ENCODE measurements at regions not wholly inside any gene's neighbourhood (a gene's known extent, or its start where the extent isn't known, plus 50 kb on each side); places are given as distances from the start of the nearest gene placed in this dataset.

DNA sequence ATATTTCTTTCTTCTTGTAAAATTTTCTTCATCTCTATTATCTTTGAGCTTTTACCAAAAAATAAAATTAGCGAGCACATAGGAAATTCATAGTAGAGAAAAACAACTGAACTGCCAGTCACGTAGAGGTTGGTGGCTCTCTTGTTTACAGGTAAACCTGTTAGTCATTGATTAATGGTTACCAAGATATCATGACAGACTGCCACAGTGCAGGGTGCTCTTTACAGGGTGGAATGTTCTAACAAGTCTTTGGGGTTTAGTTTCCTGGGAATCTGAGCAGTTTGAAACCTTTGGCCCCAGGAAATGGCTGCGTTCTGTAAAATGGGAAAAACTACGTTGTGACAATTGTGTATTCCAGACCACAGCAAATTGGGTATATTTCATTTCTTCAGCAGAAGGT is 407.3 kb upstream of the ADARB2 start:
- H2BK15ac ChIP-seq (ENCODE audit: low read depth, low read length), result no peak overlapping the region
- no peaks in the 10 kb centered on the region for H4K20me1 ChIP-seq (ENCODE audit: control insufficient read depth, insufficient read depth, insufficient read length)
- H4K8ac ChIP-seq (replicated peaks; ENCODE audit: insufficient read length, low read depth, low read length), result no peak overlapping the region
- no peak overlapping the region for H3K27ac Mint-ChIP-seq
- H4K5ac ChIP-seq (ENCODE audit: insufficient read length, low read depth, low read length), result no peak overlapping the region
- no peaks in the 10 kb centered on the region for H3K9me3 ChIP-seq (ENCODE audit: control insufficient read depth, low read depth, low read length)
- H2AFZ ChIP-seq (ENCODE audit: low read length), result no peak overlapping the region
- H3K36me3 Mint-ChIP-seq (ENCODE audit: insufficient read depth in 1 of 3, low read depth in 3 of 3), result peaks cover 0 to 2% (median 0%) of the 10 kb centered on the region in 3 experiments; a peak in 1 of 7 replicates
- H2BK20ac ChIP-seq (ENCODE audit: low read depth, low read length, poor library complexity, severe bottlenecking), result no peak overlapping the region
- H2AK5ac ChIP-seq (ENCODE audit: insufficient read length, low read length), result no peak overlapping the region
- H3K4me1 ChIP-seq (ENCODE audit: insufficient read depth, low read length), result no peaks in the 10 kb centered on the region; the same call in 1 of the 2 replicates
- H3K27ac ChIP-seq (ENCODE audit: insufficient read length, low read depth, low read length), result no peak overlapping the region
- WGBS (ENCODE audit: extremely low coverage, insufficient read length, low lambda C conversion rate), result no CpG with 5 or more reads among the region's 4 CpGs
- no peaks in the 10 kb centered on the region for H3K27me3 ChIP-seq (ENCODE audit: insufficient read depth, low read length)
- no peak overlapping the region for H3K9ac ChIP-seq (ENCODE audit: extremely low read depth, insufficient read length, low read length)
- no peaks in the 10 kb centered on the region for H3K79me2 ChIP-seq (ENCODE audit: insufficient read depth, low read length)
- TF ChIP-seq, protein P1, sequence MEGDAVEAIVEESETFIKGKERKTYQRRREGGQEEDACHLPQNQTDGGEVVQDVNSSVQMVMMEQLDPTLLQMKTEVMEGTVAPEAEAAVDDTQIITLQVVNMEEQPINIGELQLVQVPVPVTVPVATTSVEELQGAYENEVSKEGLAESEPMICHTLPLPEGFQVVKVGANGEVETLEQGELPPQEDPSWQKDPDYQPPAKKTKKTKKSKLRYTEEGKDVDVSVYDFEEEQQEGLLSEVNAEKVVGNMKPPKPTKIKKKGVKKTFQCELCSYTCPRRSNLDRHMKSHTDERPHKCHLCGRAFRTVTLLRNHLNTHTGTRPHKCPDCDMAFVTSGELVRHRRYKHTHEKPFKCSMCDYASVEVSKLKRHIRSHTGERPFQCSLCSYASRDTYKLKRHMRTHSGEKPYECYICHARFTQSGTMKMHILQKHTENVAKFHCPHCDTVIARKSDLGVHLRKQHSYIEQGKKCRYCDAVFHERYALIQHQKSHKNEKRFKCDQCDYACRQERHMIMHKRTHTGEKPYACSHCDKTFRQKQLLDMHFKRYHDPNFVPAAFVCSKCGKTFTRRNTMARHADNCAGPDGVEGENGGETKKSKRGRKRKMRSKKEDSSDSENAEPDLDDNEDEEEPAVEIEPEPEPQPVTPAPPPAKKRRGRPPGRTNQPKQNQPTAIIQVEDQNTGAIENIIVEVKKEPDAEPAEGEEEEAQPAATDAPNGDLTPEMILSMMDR (conservative IDR thresholded peaks at IDR 0.05), result no peak
- peaks cover 12 to 13% of the 10 kb centered on the region in 2 experiments for H3K4me1 Mint-ChIP-seq
- H3K4me3 Mint-ChIP-seq, result no peak overlapping the region
- no peak overlapping the region for H4K91ac ChIP-seq (ENCODE audit: insufficient read length, low read depth, low read length)
- DNase-seq, result no peak
- no peak overlapping the region for H2BK120ac ChIP-seq (ENCODE audit: low read depth, low read length, poor library complexity, severe bottlenecking)
- H3K4ac ChIP-seq (ENCODE audit: low read depth, low read length), result no peak overlapping the region
- no peak overlapping the region for H3K56ac ChIP-seq (ENCODE audit: insufficient read length, low read depth, low read length)
- no peaks in the 10 kb centered on the region for H3K23me2 ChIP-seq (ENCODE audit: insufficient read length, low read depth, low read length, poor library complexity, severe bottlenecking)
- H3K27me3 Mint-ChIP-seq (ENCODE audit: low read depth), result no peaks in the 10 kb centered on the region
- no peaks in the 10 kb centered on the region for H3K79me1 ChIP-seq (ENCODE audit: insufficient read depth, low read depth, low read length, poor library complexity, severe bottlenecking)
- no peak overlapping the region for H3K14ac ChIP-seq (ENCODE audit: insufficient read depth, low read length)
- peaks cover 2 to 10% of the 10 kb centered on the region in 2 experiments; a peak in 3 of 5 replicates for H3K9me3 Mint-ChIP-seq
- H3K23ac ChIP-seq (ENCODE audit: insufficient read length, low read depth, low read length), result no peak overlapping the region
- no peak overlapping the region for H2BK5ac ChIP-seq (ENCODE audit: insufficient read length, low read length)
- H3K18ac ChIP-seq (ENCODE audit: insufficient read length, low read depth, low read length), result no peak overlapping the region
- no peak overlapping the region for H3K4me2 ChIP-seq (ENCODE audit: insufficient read depth, insufficient read length, low read length)
- no peak overlapping the region for H2BK12ac ChIP-seq (ENCODE audit: insufficient read length, low read depth, low read length)
- no peak overlapping the region for H3T11ph ChIP-seq (ENCODE audit: low read length)
